Astrocyte of the spinal cord (primary cell): ENCODE measurements at regions not wholly inside any gene's neighbourhood (a gene's known extent, or its start where the extent isn't known, plus 50 kb on each side); places are given as distances from the start of the nearest gene placed in this dataset.

Experiments
- DNase-seq: peaks from one replicate; pipeline ENCODE4 v3.0.0; 2011; ENCODE audit warnings: low read depth, low spot score
- H3K4me3 ChIP-seq: 2 replicates; pipeline ENCODE4 v1.5.1; 2011; ENCODE audit warnings: low read depth, mild to moderate bottlenecking, low read length, moderate library complexity
- in situ Hi-C: cut with HindIII; loops from 2 replicates; pipeline ENCODE4 v1.10.0; 2017; ENCODE audit warnings: low sequenced_read_pairs
- TF ChIP-seq, protein P1 (sequence below): IDR thresholded peaks from 2 replicates; pipeline ENCODE4 v1.5.1; 2012; ENCODE audit warnings: low read depth, mild to moderate bottlenecking, low read length, inconsistent platforms

DNA sequence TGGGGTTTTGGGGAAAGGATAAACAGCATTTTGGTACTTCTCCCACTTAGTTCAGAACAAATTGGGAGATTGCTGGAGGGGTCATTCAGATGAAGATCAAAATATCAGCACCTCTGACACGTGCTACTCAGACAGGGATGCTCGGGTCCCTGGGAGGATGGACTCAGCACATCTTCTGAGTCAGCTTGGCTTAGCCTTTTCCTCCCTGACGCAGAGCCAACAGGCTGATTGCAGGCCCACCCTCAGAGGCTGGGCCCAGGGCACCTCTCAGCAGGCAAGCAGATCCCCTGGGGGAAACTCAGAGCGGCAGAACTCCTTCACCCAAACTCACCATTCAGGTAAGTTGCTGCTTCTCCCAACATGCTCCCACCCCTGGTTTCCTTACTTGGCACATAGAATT, 304.9 kb downstream of the TLE3 start:
- TF ChIP-seq, protein P1, sequence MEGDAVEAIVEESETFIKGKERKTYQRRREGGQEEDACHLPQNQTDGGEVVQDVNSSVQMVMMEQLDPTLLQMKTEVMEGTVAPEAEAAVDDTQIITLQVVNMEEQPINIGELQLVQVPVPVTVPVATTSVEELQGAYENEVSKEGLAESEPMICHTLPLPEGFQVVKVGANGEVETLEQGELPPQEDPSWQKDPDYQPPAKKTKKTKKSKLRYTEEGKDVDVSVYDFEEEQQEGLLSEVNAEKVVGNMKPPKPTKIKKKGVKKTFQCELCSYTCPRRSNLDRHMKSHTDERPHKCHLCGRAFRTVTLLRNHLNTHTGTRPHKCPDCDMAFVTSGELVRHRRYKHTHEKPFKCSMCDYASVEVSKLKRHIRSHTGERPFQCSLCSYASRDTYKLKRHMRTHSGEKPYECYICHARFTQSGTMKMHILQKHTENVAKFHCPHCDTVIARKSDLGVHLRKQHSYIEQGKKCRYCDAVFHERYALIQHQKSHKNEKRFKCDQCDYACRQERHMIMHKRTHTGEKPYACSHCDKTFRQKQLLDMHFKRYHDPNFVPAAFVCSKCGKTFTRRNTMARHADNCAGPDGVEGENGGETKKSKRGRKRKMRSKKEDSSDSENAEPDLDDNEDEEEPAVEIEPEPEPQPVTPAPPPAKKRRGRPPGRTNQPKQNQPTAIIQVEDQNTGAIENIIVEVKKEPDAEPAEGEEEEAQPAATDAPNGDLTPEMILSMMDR: no peak
- H3K4me3 ChIP-seq: no peak overlapping the region
- DNase-seq: no peak
- in situ Hi-C loops: no loop called here

DNA sequence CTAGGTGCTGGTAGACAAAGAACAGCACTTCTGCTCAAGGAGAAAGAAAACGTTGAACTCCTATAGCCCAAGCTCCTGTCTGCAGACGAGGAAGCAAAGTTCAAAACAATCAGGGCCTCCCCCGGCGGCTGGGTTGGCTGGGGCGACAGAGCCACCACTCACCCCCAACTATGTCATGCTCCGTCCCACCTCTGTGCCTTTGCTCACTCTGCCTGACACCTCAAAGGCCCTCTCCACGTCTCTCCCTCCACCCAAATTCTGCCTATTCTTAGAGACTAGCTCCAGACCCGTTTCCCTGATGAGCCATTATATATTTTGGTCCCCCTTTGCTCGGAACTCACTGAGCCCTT, 304.3 kb downstream of the TLE3 start:
- no peak for DNase-seq
- TF ChIP-seq, protein P1: no peak
- in situ Hi-C loops: no loop called here
- no peak overlapping the region for H3K4me3 ChIP-seq

DNA sequence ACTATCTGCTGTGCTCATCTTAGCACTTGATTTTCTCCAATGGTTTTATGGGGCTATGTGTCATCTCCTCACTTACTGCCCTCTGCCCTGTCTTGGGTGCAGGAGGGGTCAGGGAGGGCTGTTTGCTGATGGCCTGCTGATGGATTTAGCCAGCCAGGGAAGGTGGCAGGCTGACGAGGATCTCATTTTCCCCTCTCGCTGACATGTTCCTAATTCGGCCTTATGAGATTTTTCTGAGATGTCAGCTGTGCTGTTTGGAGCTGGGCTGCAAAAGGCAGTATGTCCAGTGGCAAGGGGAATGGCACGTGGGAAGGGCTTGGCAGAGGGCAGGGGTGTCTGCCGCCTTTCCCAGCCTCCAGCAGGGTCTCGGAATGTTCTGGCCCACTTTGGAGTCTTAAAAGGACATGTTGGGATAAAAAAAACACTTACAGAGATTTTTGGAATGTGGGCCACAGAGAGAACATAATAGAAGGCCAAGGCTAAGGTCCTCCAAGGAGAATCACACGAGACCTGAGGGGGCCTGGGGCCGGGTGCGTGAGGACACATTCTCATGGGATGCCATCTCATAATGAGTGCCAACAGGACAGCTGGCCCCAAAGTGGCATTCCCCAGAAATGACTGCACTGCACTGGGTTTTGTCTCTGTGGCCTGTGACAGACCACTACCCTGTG, 303.8 kb downstream of the TLE3 start:
- TF ChIP-seq, protein P1: no peak
- in situ Hi-C loops: no loop called here

DNA sequence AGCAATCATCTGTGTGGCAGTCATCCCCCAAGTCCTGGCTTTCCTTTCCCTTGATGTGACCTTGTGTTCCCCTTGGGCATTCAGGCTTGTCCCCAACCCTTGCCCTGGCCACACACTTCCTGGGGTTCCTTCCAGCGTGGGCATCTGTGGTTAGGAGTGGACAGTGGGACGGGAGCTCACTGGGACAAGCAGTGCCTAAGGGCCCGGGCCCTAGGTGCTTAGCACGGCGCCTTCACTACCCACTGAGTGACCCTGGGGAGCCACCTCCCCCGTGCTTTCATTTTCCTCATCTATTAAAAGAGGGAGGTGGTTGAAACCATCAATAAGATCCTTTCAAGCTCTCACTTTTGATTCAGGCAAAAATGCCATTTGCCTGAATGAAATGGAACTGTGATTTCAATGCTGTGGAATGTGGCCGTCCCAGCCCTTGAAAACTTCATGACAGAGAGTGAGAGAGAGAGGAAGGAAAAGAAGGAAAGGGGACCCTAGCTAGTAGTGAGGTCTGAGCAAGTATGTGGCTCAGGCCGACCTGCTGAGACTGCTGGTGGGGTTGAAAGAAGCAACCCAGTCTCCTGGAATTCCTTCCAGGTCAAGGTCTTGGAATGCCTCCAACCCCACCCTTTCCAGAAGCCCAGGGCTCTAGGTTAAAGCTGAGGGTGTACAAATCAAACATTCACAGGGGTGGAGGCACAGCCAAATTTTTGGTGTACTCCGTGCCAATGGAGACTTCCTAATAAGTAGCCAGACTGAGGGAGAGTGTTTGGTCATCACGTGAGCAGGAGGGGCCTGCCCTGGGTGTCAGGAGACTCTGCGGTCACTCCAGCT, 302.9 kb downstream of the TLE3 start:
- in situ Hi-C loops: no loop called here
- peak; percentile 65 for DNase-seq
- TF ChIP-seq, protein P1: no peak
- H3K4me3 ChIP-seq: no peak overlapping the region

More for the DNA sequence above, 303.8 kb downstream of the TLE3 start:
- DNase-seq: no peak
- H3K4me3 ChIP-seq: no peak overlapping the region

DNA sequence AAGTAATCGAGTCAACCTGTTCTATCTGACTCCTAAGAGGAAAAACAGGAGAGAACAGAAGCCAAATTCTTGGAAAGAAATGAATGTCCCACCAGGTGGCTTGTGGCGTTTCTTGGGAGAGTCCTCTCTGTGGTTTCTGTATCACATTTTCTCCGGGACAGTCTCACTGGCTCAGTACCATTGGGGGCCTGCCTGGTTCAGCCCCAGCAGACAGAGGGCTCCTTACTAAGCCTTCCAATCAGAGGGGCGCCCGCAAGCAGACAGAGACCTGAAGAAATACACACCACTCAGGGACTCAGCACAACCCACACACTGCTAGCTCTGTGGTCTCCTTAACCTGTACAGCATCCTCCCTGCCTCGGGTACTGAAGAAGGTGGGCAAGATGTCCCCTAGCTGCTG, 302.1 kb downstream of the TLE3 start:
- H3K4me3 ChIP-seq: no peak overlapping the region
- TF ChIP-seq, protein P1: no peak
- in situ Hi-C loops: no loop called here
- DNase-seq: no peak

DNA sequence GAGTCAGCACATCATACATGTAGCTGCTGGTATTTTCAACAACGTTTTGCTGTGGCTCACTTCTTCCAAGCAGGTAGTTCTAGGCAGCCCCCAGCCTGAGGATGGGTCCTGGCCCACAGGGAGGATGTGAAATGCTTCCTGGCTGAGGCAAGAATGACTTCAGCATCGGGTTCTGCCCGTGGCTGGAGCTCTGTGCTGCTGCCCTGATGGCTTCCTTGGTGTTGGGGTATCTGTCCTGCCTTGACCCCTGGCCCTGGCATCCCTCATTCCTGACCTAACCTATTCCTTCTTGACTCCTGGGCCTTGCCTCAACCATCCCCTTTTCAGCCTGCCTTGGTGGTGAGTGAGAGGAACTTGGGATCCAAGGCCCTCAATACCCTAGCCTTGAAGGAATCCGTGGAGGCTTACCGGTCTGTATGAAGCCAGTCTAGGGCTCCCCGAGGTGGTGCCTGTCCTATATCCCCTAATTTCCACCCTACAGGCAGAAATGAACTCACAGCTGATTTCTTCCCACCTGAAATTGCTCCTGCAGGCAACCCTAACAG, 300.6 kb downstream of the TLE3 start:
- in situ Hi-C loops: no loop called here
- no peak for DNase-seq
- no peak overlapping the region for H3K4me3 ChIP-seq
- TF ChIP-seq, protein P1: no peak
